ENCODE measurements at regions not wholly inside any gene's neighbourhood (a gene's known extent, or its start where the extent isn't known, plus 50 kb on each side); places are given as distances from the start of the nearest gene placed in this dataset.

DNA sequence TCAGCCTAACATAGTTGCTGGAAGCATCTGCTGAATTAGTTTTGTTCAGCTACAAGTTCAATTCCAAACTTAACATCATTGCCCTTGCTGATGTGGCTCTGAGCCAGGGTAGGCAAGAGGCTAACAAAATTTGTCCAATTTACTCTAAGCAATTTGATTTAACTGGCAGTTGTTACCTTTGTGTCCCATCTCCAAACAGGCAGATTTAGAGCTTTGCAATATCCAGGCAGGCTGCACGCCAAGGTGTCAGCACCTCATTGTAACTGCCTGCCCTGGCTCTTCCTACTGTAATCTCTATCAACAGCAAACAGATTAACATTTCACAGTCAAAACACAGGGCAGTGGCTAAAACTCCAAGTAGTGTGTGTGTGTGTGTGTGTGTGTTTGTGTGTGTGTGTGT is 2070.6 kb downstream of the PCDH7 start:
- TF ChIP-seq SUZ12 (IDR thresholded peaks at IDR 0.05; ENCODE audit: extremely low read depth, insufficient read depth, insufficient read length) (no peak), YY1 (IDR thresholded peaks at IDR 0.05; ENCODE audit: insufficient read depth, insufficient read length) (no peak)

Measured in NT2/D1 (cell line).